GM12892 (cell line): ENCODE measurements at regions not wholly inside any gene's neighbourhood (a gene's known extent, or its start where the extent isn't known, plus 50 kb on each side); places are given as distances from the start of the nearest gene placed in this dataset.

Experiments used
- POLR2A ChIP-seq: IDR thresholded peaks from 2 replicates; pipeline ENCODE4 v1.6.1; 2011; ENCODE audit warnings: low read depth, low read length, control low read depth
- POLR2AphosphoS5 ChIP-seq: IDR thresholded peaks from 2 replicates; pipeline ENCODE4 v1.6.1; 2011; ENCODE audit warnings: low read depth, low read length, control low read depth
- TAF1 ChIP-seq: IDR thresholded peaks from 2 replicates; pipeline ENCODE4 v1.6.1; 2011; ENCODE audit warnings: low read depth, mild to moderate bottlenecking, control low read depth, low read length, borderline replicate concordance

DNA sequence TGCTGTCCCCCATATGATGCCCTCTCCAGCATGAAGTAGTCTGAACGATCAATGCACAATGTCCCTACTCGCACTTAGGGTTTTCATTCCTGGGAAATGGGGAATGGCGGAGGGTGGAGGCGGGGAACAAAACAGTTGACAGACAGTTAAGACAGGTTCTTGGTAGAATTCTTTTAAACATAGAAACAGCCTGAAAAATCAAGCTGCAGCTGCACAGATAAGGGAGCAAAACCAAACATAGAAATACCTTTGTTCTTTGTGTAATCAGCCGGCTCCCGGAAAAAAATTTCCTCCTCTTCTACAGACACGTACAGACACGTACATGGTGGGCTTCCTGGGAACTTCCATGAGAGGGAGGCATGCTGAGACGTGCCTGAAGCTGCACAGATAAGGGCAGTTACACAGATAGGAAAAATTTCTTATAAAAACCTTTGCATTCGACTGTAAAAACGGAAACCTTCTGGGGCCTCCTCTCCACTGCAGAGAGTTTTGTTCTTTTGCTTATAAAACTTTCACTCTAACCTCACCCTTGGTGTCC is 662.4 kb upstream of the PTPRD start:
- TF ChIP-seq POLR2A (no peak), POLR2AphosphoS5 (no peak), TAF1 (no peak)
